ENCODE measurements at regions not wholly inside any gene's neighbourhood (a gene's known extent, or its start where the extent isn't known, plus 50 kb on each side); places are given as distances from the start of the nearest gene placed in this dataset.

DNA sequence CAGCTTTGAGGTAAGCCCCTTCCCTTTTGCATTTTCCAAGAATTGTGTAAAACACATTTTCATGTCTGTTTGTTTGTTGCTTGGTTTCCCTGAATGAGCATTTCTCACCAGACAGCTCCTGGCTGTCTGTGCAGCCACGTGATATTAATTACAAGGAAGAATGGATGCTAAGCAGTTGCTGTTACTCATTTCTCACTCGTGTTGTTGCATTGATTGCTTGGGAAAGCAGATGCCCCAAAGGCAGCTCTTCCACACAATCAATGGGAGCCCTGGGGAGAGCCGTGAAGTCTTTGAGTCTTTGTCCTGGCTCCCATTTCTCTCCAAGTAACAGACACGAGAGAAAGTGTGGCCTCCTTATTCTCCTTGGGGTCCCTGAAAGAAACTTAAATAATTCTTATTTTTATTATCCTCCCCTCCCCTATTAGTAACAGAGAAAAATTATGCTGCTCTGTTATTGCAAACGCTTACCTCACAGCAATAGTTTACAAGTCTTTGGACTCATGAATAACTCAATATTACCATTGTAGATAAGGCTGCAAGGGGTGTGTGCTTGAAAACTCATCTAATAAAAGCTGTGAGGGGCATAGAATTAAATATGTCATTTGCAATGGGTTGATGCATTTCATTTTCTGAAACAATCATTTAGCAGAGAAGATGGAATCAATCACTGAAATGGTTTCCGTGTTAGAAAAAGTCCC, 127.7 kb upstream of the CAMK1G start:
- H3K18ac ChIP-seq (ENCODE audit: low read depth in 1 of 2, low read length in 2 of 2): no peak overlapping the region
- no peak overlapping the region for H3K9ac ChIP-seq (ENCODE audit: low read length)
- H3K4me3 ChIP-seq (ENCODE audit: insufficient read depth in 1 of 2, low read depth in 1 of 2, low read length in 2 of 2): no peak overlapping the region
- no peak overlapping the region for H3K4me2 ChIP-seq (ENCODE audit: low read length, poor library complexity, severe bottlenecking)
- H4K8ac ChIP-seq (ENCODE audit: low read length): no peak overlapping the region
- H3K27me3 ChIP-seq (ENCODE audit: control insufficient read depth in 1 of 2, insufficient read depth in 1 of 2, low read length in 2 of 2): peaks cover 6 to 7% of the 10 kb centered on the region in 2 experiments
- no peak overlapping the region for H3K4ac ChIP-seq (ENCODE audit: low read depth in 1 of 2, low read length in 2 of 2)
- no peak overlapping the region for H2AK5ac ChIP-seq (ENCODE audit: low read length, severe bottlenecking)
- no peak overlapping the region for H3K27ac ChIP-seq (ENCODE audit: low read length, poor library complexity, severe bottlenecking)
- no peak overlapping the region for H2BK12ac ChIP-seq (ENCODE audit: low read length in 2 of 2)
- H3K23ac ChIP-seq (ENCODE audit: low read length in 2 of 2): no peak overlapping the region
- H3K36me3 ChIP-seq (ENCODE audit: control insufficient read depth in 1 of 2, insufficient read depth in 2 of 2, low read depth in 1 of 2, low read length in 2 of 2): no peaks in the 10 kb centered on the region
- H3K9me3 ChIP-seq (ENCODE audit: control insufficient read depth, low read length): peaks cover 6% of the 10 kb centered on the region
- H2BK120ac ChIP-seq (ENCODE audit: low read depth, low read length): no peak overlapping the region
- no peak overlapping the region for H2BK15ac ChIP-seq (ENCODE audit: low read depth, poor library complexity, severe bottlenecking)
- no peak overlapping the region for H2AFZ ChIP-seq (ENCODE audit: low read depth, low read length)
- DNase-seq: no peak
- H2BK5ac ChIP-seq (ENCODE audit: low read depth, low read length, poor library complexity, severe bottlenecking): no peak overlapping the region
- no peak overlapping the region for H3K14ac ChIP-seq (ENCODE audit: low read length in 2 of 2)
- WGBS: 68% methylated on average over 5 of the region's 6 CpGs
- no peak overlapping the region for H4K91ac ChIP-seq (ENCODE audit: low read length)
- no peaks in the 10 kb centered on the region for H3K4me1 ChIP-seq (ENCODE audit: control insufficient read depth, insufficient read depth, low read depth, low read length)
- no peaks in the 10 kb centered on the region for H3K79me1 ChIP-seq (replicated peaks; ENCODE audit: low read length, poor library complexity, severe bottlenecking)

DNA sequence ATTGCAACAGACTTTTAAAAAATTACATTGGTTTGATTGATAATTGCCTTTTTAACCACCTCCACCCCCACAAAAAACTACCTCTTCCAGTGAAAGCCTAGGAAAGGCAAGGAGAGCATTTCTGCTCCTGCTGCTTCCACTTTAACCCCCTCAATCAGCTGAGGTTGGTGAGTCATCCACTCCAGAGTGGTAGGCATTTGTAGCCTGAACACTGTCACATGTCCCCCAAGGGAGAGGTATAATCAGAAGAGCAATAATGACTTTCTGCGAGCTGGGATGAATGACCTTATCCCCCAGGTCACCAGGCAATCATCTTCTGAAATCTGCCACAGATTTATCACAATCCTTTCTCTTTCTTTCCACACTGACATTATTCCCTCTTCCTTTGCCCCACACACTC, 126.6 kb upstream of the CAMK1G start:
- DNase-seq: peak; percentile 57
- Histone ChIP-seq H2BK15ac (ENCODE audit: low read depth, poor library complexity, severe bottlenecking) (no peak overlapping the region), H3K27me3 (ENCODE audit: control insufficient read depth in 1 of 2, insufficient read depth in 1 of 2, low read length in 2 of 2) (peaks cover 6 to 7% of the 10 kb centered on the region in 2 experiments), H3K4me2 (ENCODE audit: low read length, poor library complexity, severe bottlenecking) (no peak overlapping the region), H3K36me3 (ENCODE audit: control insufficient read depth in 1 of 2, insufficient read depth in 2 of 2, low read depth in 1 of 2, low read length in 2 of 2) (no peaks in the 10 kb centered on the region), H3K9me3 (ENCODE audit: control insufficient read depth, low read length) (peaks cover 15% of the 10 kb centered on the region), H2AK5ac (ENCODE audit: low read length, severe bottlenecking) (no peak overlapping the region), H4K8ac (ENCODE audit: low read length) (no peak overlapping the region), H2AFZ (ENCODE audit: low read depth, low read length) (no peak overlapping the region), H3K27ac (ENCODE audit: low read length, poor library complexity, severe bottlenecking) (no peak overlapping the region), H2BK120ac (ENCODE audit: low read depth, low read length) (no peak overlapping the region), H3K9ac (ENCODE audit: low read length) (no peak overlapping the region), H3K4me1 (ENCODE audit: control insufficient read depth, insufficient read depth, low read depth, low read length) (no peaks in the 10 kb centered on the region), H3K18ac (ENCODE audit: low read depth in 1 of 2, low read length in 2 of 2) (no peak overlapping the region), H2BK5ac (ENCODE audit: low read depth, low read length, poor library complexity, severe bottlenecking) (no peak overlapping the region), H3K14ac (ENCODE audit: low read length in 2 of 2) (no peak overlapping the region), H3K4ac (ENCODE audit: low read depth in 1 of 2, low read length in 2 of 2) (no peak overlapping the region), H3K79me1 (replicated peaks; ENCODE audit: low read length, poor library complexity, severe bottlenecking) (no peaks in the 10 kb centered on the region), H4K91ac (ENCODE audit: low read length) (no peak overlapping the region), H3K4me3 (ENCODE audit: insufficient read depth in 1 of 2, low read depth in 1 of 2, low read length in 2 of 2) (no peak overlapping the region), H2BK12ac (ENCODE audit: low read length in 2 of 2) (no peak overlapping the region), H3K23ac (ENCODE audit: low read length in 2 of 2) (no peak overlapping the region)
- WGBS: 0% methylated on average over 1 of the region's 1 CpG

DNA sequence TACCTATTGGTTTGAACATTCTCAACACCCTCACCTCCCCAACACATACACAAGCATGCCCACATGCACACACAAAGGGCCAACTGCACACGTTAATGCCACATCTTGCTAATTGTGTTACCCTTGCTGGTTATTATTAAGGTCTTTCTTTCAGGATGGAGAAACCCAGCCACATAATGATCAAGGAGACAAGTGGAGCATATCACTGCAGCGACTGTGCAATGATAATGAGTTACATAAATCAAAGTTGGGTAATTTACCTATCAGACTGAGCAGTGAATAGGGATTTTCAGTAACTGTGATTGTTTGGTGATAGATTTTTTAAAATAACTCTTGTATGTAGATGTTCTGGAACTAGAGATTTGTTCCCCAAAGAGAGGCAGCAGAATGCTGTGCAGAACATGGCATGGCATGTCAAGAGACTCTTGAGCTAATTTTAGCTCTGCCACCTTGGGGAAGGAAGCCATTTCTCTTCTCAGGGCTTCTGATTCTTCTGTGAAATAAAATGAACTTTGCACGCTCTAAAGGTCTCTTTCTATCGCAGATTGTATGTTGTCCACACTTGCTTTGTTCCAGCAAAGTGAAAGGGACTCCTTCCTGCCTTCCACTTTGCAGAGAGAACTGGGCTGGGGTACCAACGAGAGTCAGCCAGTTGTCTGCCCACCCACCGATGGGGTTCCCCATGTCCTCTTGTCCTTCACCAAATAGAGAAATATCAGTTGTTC, 126.0 kb upstream of the CAMK1G start:
- H3K4me2 ChIP-seq (ENCODE audit: low read length, poor library complexity, severe bottlenecking): no peak overlapping the region
- H3K27me3 ChIP-seq (ENCODE audit: control insufficient read depth in 1 of 2, insufficient read depth in 1 of 2, low read length in 2 of 2): peaks cover 6 to 7% of the 10 kb centered on the region in 2 experiments
- peak overlapping the region in 1 of 2 experiments; percentile 22 for H3K14ac ChIP-seq (ENCODE audit: low read length in 2 of 2)
- H2BK15ac ChIP-seq (ENCODE audit: low read depth, poor library complexity, severe bottlenecking): no peak overlapping the region
- H3K23ac ChIP-seq (ENCODE audit: low read length in 2 of 2): no peak overlapping the region
- no peaks in the 10 kb centered on the region for H3K79me1 ChIP-seq (replicated peaks; ENCODE audit: low read length, poor library complexity, severe bottlenecking)
- peaks cover 22% of the 10 kb centered on the region for H3K9me3 ChIP-seq (ENCODE audit: control insufficient read depth, low read length)
- H3K27ac ChIP-seq (ENCODE audit: low read length, poor library complexity, severe bottlenecking): no peak overlapping the region
- H3K36me3 ChIP-seq (ENCODE audit: control insufficient read depth in 1 of 2, insufficient read depth in 2 of 2, low read depth in 1 of 2, low read length in 2 of 2): no peaks in the 10 kb centered on the region
- no peak overlapping the region for H2AK5ac ChIP-seq (ENCODE audit: low read length, severe bottlenecking)
- no peak overlapping the region for H3K18ac ChIP-seq (ENCODE audit: low read depth in 1 of 2, low read length in 2 of 2)
- H4K91ac ChIP-seq (ENCODE audit: low read length): no peak overlapping the region
- no peak overlapping the region for H3K4ac ChIP-seq (ENCODE audit: low read depth in 1 of 2, low read length in 2 of 2)
- no peak overlapping the region for H3K9ac ChIP-seq (ENCODE audit: low read length)
- no peaks in the 10 kb centered on the region for H3K4me1 ChIP-seq (ENCODE audit: control insufficient read depth, insufficient read depth, low read depth, low read length)
- H4K8ac ChIP-seq (ENCODE audit: low read length): no peak overlapping the region
- no peak overlapping the region for H2BK12ac ChIP-seq (ENCODE audit: low read length in 2 of 2)
- H3K4me3 ChIP-seq (ENCODE audit: insufficient read depth in 1 of 2, low read depth in 1 of 2, low read length in 2 of 2): no peak overlapping the region
- 90% methylated on average over 6 of the region's 6 CpGs for WGBS
- H2AFZ ChIP-seq (ENCODE audit: low read depth, low read length): no peak overlapping the region
- DNase-seq: no peak
- H2BK120ac ChIP-seq (ENCODE audit: low read depth, low read length): no peak overlapping the region
- H2BK5ac ChIP-seq (ENCODE audit: low read depth, low read length, poor library complexity, severe bottlenecking): no peak overlapping the region

DNA sequence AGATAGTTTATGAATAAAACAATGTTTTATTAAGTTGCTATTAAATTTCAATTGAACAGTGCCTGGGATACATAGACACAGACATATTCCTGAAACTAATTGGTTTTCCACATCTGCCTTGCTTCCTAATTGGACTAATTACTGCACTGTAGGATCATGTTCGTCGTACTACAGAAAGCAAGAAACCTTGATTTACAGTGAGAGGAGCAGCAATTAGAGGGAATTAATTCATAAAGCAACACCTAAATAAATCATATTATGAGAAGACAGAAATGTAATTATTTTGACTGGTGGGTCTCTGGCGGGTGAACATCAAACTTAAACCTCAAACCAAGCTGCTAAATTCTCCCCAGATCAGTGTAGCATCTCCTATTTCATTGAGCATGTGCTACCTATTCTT, 124.6 kb upstream of the CAMK1G start:
- H3K23ac ChIP-seq (ENCODE audit: low read length in 2 of 2): no peak overlapping the region
- H3K4me3 ChIP-seq (ENCODE audit: insufficient read depth in 1 of 2, low read depth in 1 of 2, low read length in 2 of 2): no peak overlapping the region
- H3K4me2 ChIP-seq (ENCODE audit: low read length, poor library complexity, severe bottlenecking): no peak overlapping the region
- no peaks in the 10 kb centered on the region for H3K79me1 ChIP-seq (replicated peaks; ENCODE audit: low read length, poor library complexity, severe bottlenecking)
- no peak overlapping the region for H3K14ac ChIP-seq (ENCODE audit: low read length in 2 of 2)
- no peak for DNase-seq
- H3K27ac ChIP-seq (ENCODE audit: low read length, poor library complexity, severe bottlenecking): no peak overlapping the region
- H2BK12ac ChIP-seq (ENCODE audit: low read length in 2 of 2): no peak overlapping the region
- no peak overlapping the region for H3K4ac ChIP-seq (ENCODE audit: low read depth in 1 of 2, low read length in 2 of 2)
- H4K91ac ChIP-seq (ENCODE audit: low read length): no peak overlapping the region
- H2AFZ ChIP-seq (ENCODE audit: low read depth, low read length): no peak overlapping the region
- H3K9ac ChIP-seq (ENCODE audit: low read length): no peak overlapping the region
- H3K36me3 ChIP-seq (ENCODE audit: control insufficient read depth in 1 of 2, insufficient read depth in 2 of 2, low read depth in 1 of 2, low read length in 2 of 2): no peaks in the 10 kb centered on the region
- H3K18ac ChIP-seq (ENCODE audit: low read depth in 1 of 2, low read length in 2 of 2): no peak overlapping the region
- 100% methylated on average over 1 of the region's 3 CpGs for WGBS
- H2BK15ac ChIP-seq (ENCODE audit: low read depth, poor library complexity, severe bottlenecking): no peak overlapping the region
- no peak overlapping the region for H2BK5ac ChIP-seq (ENCODE audit: low read depth, low read length, poor library complexity, severe bottlenecking)
- H2BK120ac ChIP-seq (ENCODE audit: low read depth, low read length): no peak overlapping the region
- H2AK5ac ChIP-seq (ENCODE audit: low read length, severe bottlenecking): no peak overlapping the region
- H3K27me3 ChIP-seq (ENCODE audit: control insufficient read depth in 1 of 2, insufficient read depth in 1 of 2, low read length in 2 of 2): peaks cover 6 to 7% of the 10 kb centered on the region in 2 experiments
- no peak overlapping the region for H4K8ac ChIP-seq (ENCODE audit: low read length)
- H3K9me3 ChIP-seq (ENCODE audit: control insufficient read depth, low read length): peaks cover 33% of the 10 kb centered on the region
- H3K4me1 ChIP-seq (ENCODE audit: control insufficient read depth, insufficient read depth, low read depth, low read length): no peaks in the 10 kb centered on the region

Data from mesenchymal stem cell (in vitro differentiated cells and primary cell).